Neural cell (in vitro differentiated cells): ENCODE measurements at regions not wholly inside any gene's neighbourhood (a gene's known extent, or its start where the extent isn't known, plus 50 kb on each side); places are given as distances from the start of the nearest gene placed in this dataset.

Experiments used
- EZH2 ChIP-seq: fragments of 200-600, 300-800 bp; shearing (Covaris generic), sonication (generic); IDR thresholded peaks from 2 replicates; pipeline ENCODE4 v1.6.1; 2014; ENCODE audit warnings: antibody characterized with exemption, low read length, borderline replicate concordance, mild to moderate bottlenecking; ENCODE audit not compliant: insufficient read depth, poor library complexity, severe bottlenecking
- TF ChIP-seq, protein P1 (sequence below): fragments of 450-650 bp; IDR thresholded peaks from 2 replicates; pipeline ENCODE4 v1.5.1; 2014; ENCODE audit warnings: antibody characterized with exemption, mild to moderate bottlenecking, moderate library complexity; ENCODE audit not compliant: poor library complexity, severe bottlenecking

DNA sequence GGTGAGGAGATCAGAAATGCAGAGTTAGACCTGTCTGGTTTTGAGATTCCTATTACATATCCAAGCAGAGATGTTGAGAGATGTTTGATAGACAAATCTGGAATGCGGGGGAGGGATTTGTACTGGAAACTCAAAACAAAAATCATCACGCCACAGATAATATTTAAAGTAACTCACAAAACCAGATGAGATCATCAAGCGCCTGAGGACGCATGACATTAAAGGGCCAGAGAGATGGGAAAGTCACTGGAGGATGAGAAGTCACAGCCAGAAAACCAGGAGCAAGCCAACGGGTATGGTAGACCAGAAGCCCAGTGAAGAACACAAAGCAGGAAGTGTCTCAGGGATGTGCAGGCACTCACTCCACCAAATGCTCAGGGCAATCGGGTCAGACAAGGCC, 87.7 kb downstream of the DLL1 start:
- TF ChIP-seq, protein P1, sequence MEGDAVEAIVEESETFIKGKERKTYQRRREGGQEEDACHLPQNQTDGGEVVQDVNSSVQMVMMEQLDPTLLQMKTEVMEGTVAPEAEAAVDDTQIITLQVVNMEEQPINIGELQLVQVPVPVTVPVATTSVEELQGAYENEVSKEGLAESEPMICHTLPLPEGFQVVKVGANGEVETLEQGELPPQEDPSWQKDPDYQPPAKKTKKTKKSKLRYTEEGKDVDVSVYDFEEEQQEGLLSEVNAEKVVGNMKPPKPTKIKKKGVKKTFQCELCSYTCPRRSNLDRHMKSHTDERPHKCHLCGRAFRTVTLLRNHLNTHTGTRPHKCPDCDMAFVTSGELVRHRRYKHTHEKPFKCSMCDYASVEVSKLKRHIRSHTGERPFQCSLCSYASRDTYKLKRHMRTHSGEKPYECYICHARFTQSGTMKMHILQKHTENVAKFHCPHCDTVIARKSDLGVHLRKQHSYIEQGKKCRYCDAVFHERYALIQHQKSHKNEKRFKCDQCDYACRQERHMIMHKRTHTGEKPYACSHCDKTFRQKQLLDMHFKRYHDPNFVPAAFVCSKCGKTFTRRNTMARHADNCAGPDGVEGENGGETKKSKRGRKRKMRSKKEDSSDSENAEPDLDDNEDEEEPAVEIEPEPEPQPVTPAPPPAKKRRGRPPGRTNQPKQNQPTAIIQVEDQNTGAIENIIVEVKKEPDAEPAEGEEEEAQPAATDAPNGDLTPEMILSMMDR = no peak
- no peak for TF ChIP-seq EZH2
